GM12878 (cell line): ENCODE measurements at regions not wholly inside any gene's neighbourhood (a gene's known extent, or its start where the extent isn't known, plus 50 kb on each side); places are given as distances from the start of the nearest gene placed in this dataset.

ENCODE experiments used
- ATAC-seq: fragments of 200-7000 bp; cut with Tn5 transposase; 3 replicates; pipeline ENCODE4 v1.9.1; 2020; ENCODE audit warnings: mild to moderate bottlenecking, moderate library complexity
- BruUV-seq: library from RNA; stranded (reverse); fragments of 400-500 nt; replicated peaks from 2 replicates; lab custom pipeline; 2021; lab: Mats Ljungman, UMichigan
- CTCF ChIA-PET: fragments of 300-600 bp; sonication (Branson Sonifier 250); formaldehyde crosslinking; extraction: SDS; loops from one replicate; lab custom pipeline; 2021; ENCODE audit warnings: inconsistent platforms; lab: Yijun Ruan, JAX
- POLR2A ChIA-PET: fragments of 350-600 bp; formaldehyde crosslinking; extraction: SDS; loops from one replicate; lab custom pipeline; 2021; ENCODE audit warnings: inconsistent platforms; lab: Charles Lee
- RAD21 ChIA-PET: fragments of 300-600 bp; sonication (Branson Sonifier 250); formaldehyde crosslinking; loops from one replicate; lab custom pipeline; 2023; ENCODE audit warnings: antibody characterized with exemption; ENCODE audit not compliant: unreplicated experiment; lab: Charles Lee
- SMC1A ChIA-PET: fragments of 300-600 bp; sonication (Branson Sonifier 250); formaldehyde crosslinking; loops from one replicate; lab custom pipeline; 2023; ENCODE audit not compliant: unreplicated experiment, uncharacterized antibody; lab: Charles Lee
- DNase-seq: peaks from one replicate; pipeline ENCODE4 v3.0.0-alpha.2; 2011; ENCODE audit warnings: low read depth, low spot score
- FAIRE-seq: peaks from 3 replicates; lab custom pipeline; 2011; peaks lifted over from hg19 to GRCh38; lab: Jason Lieb, UNC
- H2AFZ ChIP-seq: 2 replicates; pipeline ENCODE4 v1.6.0; 2011; ENCODE audit warnings: low read depth, low read length, control low read depth; ENCODE audit not compliant: control insufficient read depth
- H3K27ac ChIP-seq: 2 replicates; pipeline ENCODE4 v1.5.1; 2011; ENCODE audit warnings: control low read depth; ENCODE audit not compliant: control insufficient read depth, insufficient read depth
- H3K27me3 ChIP-seq, 2 experiments: replicated peaks in 1 of 2; 2 replicates each; pipeline versions ENCODE4 v1.6.0 to v1.6.1; 2011; ENCODE audit warnings: low read length in 1 of 2; ENCODE audit not compliant: control insufficient read depth in 2 of 2, insufficient read depth in 2 of 2
- H3K36me3 ChIP-seq, 2 experiments: 2 replicates each; pipeline ENCODE4 v1.5.1; 2011; ENCODE audit warnings: low read length in 1 of 2; ENCODE audit not compliant: control insufficient read depth in 2 of 2, insufficient read depth in 2 of 2
- H3K4me1 ChIP-seq: 2 replicates; pipeline ENCODE4 v1.6.1; 2011; ENCODE audit warnings: mild to moderate bottlenecking, low read length, moderate library complexity, mixed read lengths; ENCODE audit not compliant: control insufficient read depth, insufficient read depth
- H3K4me2 ChIP-seq: 2 replicates; pipeline ENCODE4 v1.6.0; 2011; ENCODE audit warnings: control low read depth; ENCODE audit not compliant: control insufficient read depth, insufficient read depth
- H3K4me3 ChIP-seq: fragments of 200-600 bp; sonication (generic); 2 replicates; pipeline ENCODE4 v1.5.1; 2016
- H3K79me2 ChIP-seq: 2 replicates; pipeline ENCODE4 v1.6.0; 2011; ENCODE audit warnings: low read length; ENCODE audit not compliant: control insufficient read depth, insufficient read depth
- H3K9ac ChIP-seq: 2 replicates; pipeline ENCODE4 v1.8.0; 2011; ENCODE audit warnings: low read length, control low read depth, mixed read lengths; ENCODE audit not compliant: control insufficient read depth, insufficient read depth
- H3K9me3 ChIP-seq: replicated peaks from 3 replicates; pipeline ENCODE4 v1.5.1; 2011; ENCODE audit warnings: mild to moderate bottlenecking, low read length; ENCODE audit not compliant: control insufficient read depth, insufficient read depth
- H4K20me1 ChIP-seq: 2 replicates; pipeline ENCODE4 v1.6.0; 2011; ENCODE audit not compliant: control insufficient read depth, insufficient read depth
- LARP7 ChIP-seq: fragments of 450-650 bp; IDR thresholded peaks from 2 replicates; pipeline ENCODE4 v1.6.1; 2017; ENCODE audit warnings: mild to moderate bottlenecking
- MAX ChIP-seq: IDR thresholded peaks from 2 replicates; pipeline ENCODE4 v1.6.1; 2012; ENCODE audit warnings: low read depth, low read length, improper control_type of control experiment
- NFIC ChIP-seq: IDR thresholded peaks from 2 replicates; pipeline ENCODE4 v1.6.1; 2012; ENCODE audit warnings: low read depth, mild to moderate bottlenecking, inconsistent platforms, low read length, moderate library complexity
- SIN3A ChIP-seq: IDR thresholded peaks from 2 replicates; pipeline ENCODE4 v1.6.1; 2012; ENCODE audit warnings: low read depth, low read length, improper control_type of control experiment
- SMC3 ChIP-seq: IDR thresholded peaks from 2 replicates; pipeline ENCODE4 v1.6.1; 2011; ENCODE audit warnings: low read length, improper control_type of control experiment, borderline replicate concordance
- WGBS: methylation state at CpG from one replicate; pipeline ENCODE4 v1.1.6; 2016; ENCODE audit warnings: low lambda C conversion rate; ENCODE audit not compliant: insufficient replicate concordance, insufficient coverage; ENCODE audit errors: missing lambda C conversion rate; 5-methylcytosine and 5-hydroxymethylcytosine counted together
- in situ Hi-C: fragments of 300-500 bp; cut with MboI; formaldehyde crosslinking; loops from 9 replicates; pipeline ENCODE4 v1.14.3; 2018; ENCODE audit warnings: mixed read lengths
- intact Hi-C: fragments of 100-400 bp; cut with micrococcal nuclease; formaldehyde crosslinking; loops from one replicate; pipeline ENCODE4 v1.14.2; 2022; ENCODE audit not compliant: unreplicated experiment
- TF ChIP-seq, protein P1 (sequence below): fragments of 450-650 bp; IDR thresholded peaks from 2 replicates; pipeline ENCODE4 v1.6.1; 2017; ENCODE audit warnings: mild to moderate bottlenecking, low read depth, inconsistent platforms; ENCODE audit not compliant: poor library complexity, severe bottlenecking
- TF ChIP-seq, protein P2 (sequence below): fragments of 450-650 bp; formaldehyde crosslinking; IDR thresholded peaks from 2 replicates; pipeline ENCODE4 v1.4.0; 2022; ENCODE audit warnings: mild to moderate bottlenecking, moderate library complexity

GRCh38 chr15:48060396-48060795, 60.4 kb upstream of the SLC24A5 start:
- in situ Hi-C loops: no loop called here
- no peak for FAIRE-seq
- CTCF ChIA-PET: interaction anchor here (1.6 kb wide), 1 partner anchor 12 kb away, joined by 4 read pairs; no protein-coding TSS in a partner anchor
- no peak for ATAC-seq
- Histone ChIP-seq H3K4me3 (no peak overlapping the region), H3K4me1 (no peaks in the 10 kb centered on the region), H2AFZ (no peak overlapping the region), H3K79me2 (no peaks in the 10 kb centered on the region), H3K27ac (no peak overlapping the region), H3K27me3 (no peaks in the 10 kb centered on the region), H3K36me3 (no peaks in the 10 kb centered on the region), H3K9me3 (no peaks in the 10 kb centered on the region), H3K4me2 (no peak overlapping the region), H4K20me1 (no peaks in the 10 kb centered on the region), H3K9ac (no peak overlapping the region)
- POLR2A ChIA-PET: no interaction called here
- intact Hi-C loops: no loop called here
- SMC1A ChIA-PET: no interaction called here
- BruUV-seq: no TSS peak
- no peak for TF ChIP-seq MAX
- TF ChIP-seq, protein P1, sequence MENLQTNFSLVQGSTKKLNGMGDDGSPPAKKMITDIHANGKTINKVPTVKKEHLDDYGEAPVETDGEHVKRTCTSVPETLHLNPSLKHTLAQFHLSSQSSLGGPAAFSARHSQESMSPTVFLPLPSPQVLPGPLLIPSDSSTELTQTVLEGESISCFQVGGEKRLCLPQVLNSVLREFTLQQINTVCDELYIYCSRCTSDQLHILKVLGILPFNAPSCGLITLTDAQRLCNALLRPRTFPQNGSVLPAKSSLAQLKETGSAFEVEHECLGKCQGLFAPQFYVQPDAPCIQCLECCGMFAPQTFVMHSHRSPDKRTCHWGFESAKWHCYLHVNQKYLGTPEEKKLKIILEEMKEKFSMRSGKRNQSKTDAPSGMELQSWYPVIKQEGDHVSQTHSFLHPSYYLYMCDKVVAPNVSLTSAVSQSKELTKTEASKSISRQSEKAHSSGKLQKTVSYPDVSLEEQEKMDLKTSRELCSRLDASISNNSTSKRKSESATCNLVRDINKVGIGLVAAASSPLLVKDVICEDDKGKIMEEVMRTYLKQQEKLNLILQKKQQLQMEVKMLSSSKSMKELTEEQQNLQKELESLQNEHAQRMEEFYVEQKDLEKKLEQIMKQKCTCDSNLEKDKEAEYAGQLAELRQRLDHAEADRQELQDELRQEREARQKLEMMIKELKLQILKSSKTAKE: no peak
- no peak for TF ChIP-seq LARP7
- TF ChIP-seq, protein P2, sequence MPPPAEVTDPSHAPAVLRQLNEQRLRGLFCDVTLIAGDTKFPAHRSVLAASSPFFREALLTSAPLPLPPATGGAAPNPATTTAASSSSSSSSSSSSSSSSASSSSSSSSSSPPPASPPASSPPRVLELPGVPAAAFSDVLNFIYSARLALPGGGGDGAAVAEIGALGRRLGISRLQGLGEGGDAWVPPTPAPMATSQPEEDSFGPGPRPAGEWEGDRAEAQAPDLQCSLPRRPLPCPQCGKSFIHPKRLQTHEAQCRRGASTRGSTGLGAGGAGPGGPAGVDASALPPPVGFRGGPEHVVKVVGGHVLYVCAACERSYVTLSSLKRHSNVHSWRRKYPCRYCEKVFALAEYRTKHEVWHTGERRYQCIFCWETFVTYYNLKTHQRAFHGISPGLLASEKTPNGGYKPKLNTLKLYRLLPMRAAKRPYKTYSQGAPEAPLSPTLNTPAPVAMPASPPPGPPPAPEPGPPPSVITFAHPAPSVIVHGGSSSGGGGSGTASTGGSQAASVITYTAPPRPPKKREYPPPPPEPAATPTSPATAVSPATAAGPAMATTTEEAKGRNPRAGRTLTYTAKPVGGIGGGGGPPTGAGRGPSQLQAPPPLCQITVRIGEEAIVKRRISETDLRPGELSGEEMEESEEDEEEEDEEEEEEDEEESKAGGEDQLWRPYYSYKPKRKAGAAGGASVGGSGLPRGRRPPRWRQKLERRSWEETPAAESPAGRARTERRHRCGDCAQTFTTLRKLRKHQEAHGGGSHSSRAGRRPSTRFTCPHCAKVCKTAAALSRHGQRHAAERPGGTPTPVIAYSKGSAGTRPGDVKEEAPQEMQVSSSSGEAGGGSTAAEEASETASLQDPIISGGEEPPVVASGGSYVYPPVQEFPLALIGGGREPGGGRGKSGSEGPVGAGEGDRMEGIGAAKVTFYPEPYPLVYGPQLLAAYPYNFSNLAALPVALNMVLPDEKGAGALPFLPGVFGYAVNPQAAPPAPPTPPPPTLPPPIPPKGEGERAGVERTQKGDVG (CRISPR knock-in tag): no peak
- no peak for TF ChIP-seq SMC3
- TF ChIP-seq SIN3A: no peak
- no peak for TF ChIP-seq NFIC
- 52% methylated on average over 1 of the region's 1 CpG for WGBS
- no peak for DNase-seq
- RAD21 ChIA-PET: no interaction called here
